ENCODE measurements at regions not wholly inside any gene's neighbourhood (a gene's known extent, or its start where the extent isn't known, plus 50 kb on each side); places are given as distances from the start of the nearest gene placed in this dataset.

DNA sequence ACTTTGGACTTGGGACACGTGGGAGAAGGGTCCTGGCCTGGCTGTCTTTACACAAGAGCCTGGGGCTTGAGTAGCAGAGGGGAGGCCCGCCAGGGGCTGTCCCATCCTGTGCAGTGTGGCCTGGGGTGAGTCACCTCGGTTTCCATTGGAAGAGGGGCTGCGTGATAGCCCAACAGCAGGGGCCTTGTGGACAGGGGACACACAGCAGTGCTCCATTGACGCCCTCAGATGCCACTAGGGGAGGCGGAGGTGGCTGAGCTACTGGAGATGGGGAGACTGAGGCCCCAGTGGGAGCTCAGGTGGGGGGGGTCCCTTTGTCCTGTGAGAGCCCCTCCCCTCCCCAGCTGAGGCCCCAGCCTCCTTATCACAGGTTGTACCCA, 50.0 kb upstream of the RNU6ATAC start:
- no peak for DNase-seq

DNA sequence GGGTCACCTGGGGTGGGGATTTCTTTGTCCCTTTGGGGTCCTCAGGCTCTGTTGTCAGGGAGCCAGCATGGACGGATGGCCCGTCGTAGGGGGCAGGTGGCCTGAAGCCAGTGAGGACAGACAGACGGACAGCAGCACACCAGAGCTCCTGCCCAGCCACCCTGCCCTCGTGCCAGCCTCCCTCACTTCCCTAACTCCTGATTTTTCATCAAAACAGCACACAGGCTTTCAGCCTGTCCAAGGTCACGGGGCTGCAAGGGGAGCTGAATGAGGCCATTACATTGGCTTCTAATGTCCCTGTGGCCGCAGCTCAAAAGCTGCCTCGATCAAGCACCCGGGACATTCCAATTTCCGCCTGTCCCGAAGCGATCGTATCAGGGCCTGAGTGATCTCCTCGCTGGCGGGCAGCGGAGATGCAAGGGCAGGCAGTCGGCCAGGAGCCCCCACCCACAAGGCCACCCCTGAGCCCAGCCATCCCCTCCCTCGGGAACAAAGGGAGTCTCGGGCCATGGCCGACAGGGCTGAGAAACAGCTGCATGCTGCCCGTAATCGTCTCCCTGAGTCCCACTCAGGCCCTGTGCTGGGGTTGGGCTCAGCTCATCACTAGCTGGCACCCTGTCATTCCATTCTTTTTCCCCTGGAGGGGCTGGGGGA, 50.5 kb upstream of the RNU6ATAC start:
- no peak for DNase-seq

DNA sequence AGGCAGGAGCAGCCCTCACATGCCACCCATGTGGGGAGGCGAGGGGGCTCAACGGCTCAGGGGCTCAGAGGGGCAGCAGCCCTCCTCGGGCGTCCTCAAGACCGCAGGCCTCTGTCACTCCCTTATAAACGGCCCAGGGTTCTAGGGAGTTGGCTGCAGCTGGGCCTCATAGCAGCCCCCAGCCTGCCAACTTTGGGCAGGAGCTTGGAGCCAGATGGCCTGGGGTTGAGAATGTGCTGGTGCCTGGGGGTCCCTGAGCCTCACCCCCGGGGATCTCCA, 51.0 kb upstream of the RNU6ATAC start:
- DNase-seq: no peak

DNA sequence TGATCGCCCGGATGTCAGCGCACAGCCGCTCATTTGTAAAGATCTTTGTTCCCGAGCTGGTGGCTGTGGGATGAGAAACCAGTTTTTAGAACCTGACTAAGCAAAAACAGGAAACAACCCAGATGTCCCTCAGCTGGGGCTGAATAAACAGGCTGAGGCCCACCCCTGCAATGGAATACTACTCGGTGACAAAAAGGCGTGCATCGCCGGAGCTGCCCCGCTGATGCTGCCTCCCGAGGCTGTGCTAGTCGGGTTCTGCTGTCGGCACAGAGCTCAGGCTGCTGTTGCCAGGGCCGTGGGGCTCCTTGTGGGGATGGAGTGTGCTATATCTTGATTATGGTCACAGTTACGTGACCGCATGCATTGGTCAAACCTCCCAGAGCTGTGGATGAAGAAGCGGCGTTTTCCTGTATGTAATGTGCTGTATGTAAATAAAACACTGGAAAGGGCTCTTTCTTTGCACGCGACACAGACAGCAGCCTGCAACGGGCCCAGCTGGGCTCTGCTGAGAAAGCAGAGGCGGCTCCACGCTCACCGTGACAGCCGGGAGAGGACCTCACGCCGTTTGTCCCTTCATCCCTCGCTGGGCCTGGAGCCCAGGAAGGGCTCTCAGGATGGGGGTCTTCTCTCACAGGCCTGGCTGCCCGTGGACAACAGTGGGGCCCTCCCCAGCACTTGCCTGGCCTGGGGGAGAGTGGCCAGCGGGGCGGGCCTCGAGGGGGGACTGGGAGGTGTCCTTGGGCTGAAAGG, 51.5 kb upstream of the RNU6ATAC start:
- DNase-seq: peak; percentile 74 to 77

DNA sequence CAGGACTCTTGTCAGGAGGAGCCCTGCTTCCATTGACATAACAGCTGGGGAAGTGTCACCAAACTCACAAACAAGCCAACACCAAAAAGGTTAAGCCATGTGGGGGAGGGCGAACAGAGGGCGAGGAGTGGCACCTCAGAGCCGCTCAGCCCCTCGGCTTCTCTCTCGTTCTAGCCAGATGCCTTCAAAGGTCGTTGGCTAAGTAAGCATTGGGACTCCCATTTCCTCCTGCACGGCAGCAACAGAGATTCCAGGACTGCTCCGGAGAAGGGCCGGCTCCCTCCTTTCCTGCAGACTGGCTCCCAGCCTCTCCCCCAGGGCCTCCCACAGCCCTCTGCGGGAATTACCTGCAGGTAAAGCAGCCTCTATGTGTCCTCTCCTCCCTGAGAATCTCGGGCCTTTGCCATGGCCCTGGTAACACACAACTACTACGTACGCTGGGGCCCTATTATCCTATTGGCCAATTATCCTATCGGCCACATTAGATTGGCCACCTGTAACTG, 52.1 kb upstream of the RNU6ATAC start:
- DNase-seq: no peak

DNA sequence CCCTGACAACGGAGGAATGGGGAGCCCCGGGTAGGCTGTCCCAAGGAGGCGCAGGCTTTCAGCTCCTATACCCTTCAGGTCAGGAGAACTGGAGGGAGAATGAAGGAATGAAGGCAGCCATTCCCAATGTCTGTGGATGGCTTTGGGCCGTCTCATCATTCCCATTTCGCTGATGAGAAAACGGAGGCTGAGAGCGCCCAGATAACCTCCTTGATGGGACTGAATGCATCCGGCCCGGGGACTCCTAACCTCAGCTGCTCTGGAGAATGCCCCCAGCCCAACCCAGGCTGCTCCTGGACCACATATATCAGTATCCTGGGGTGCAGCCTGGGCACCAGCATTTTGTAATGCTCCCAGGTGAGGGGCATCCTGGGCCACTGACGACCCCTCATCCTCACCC, 52.6 kb upstream of the RNU6ATAC start:
- DNase-seq: no peak

DNA sequence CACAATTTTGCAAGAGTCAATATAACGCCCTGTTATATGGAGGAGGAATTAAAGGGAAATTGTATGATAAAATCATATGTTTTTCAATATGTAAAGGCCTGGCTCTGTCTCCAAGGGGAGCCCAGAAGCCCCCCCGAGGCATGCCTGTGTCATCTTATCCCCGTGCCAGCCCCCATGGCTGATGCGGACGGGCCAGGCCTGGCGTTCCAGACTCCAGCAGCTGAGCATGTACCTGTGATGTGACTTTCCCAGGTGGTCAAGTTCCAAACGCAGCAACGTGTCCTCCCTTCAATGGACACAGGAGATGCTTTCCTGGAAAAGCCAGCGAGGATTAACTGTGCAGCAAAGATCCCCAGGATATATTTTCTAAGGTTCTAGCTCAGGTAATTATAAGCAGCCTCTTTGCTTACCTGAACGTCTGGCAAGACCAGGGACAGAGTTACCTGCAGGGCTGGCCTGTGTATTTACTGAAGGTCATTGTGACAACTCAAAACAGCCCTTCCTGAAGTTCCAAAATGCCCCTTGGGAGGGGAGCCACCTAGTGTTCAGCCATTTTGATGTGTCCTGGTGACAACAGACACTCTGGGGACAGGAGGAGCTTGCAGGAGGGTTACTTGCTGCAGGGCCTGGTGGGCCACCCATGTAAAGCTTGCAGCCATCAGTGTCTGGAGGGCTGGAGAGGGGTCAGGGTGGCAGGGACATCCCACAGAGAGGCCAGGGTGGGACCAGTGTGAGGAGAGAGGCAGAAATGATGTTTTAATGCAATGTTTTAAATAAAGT, 53.3 kb upstream of the RNU6ATAC start:
- DNase-seq: peak in 1 of 2 experiments; percentile 51

DNA sequence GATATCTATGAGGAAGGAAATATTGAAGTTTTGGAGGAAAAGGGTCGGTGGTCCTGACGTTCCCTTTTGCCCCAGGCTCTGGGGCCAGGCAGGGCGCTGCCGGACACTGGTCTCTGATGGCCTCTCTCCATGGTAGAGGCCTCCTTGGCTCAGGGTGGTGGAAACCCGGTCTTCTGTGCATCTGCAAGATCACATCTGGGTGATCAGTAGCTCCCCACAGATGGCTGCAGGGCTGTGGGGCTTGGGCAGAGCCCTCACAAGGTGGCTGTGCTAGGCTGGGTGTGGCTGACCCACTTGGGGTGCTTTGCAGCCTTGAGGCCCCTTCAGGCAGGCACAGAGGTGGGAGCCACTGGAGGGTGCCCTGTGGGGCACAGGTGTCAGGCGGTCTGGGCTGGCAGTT, 53.9 kb upstream of the RNU6ATAC start:
- DNase-seq: no peak

DNA sequence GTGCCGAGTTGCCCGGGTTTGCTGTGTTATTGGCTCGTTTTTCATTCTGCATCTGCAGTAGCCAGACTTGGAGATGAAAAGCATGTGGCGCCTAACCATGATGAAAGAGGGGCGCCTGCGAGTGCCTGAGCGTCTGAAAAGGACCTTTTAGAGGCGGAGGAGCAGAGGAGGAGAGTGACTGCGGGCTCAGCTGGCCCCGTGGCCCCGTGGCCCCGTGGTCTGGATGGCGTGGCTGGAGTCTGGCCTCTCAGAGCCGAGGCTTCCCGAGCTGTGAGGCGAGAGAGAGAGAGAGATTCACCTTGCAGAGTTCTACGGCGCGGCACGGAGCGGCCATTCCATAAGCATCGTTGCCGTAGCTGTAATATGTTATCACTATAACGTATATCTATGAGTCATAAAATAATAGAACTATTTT, 55.3 kb upstream of the RNU6ATAC start:
- DNase-seq: no peak

DNA sequence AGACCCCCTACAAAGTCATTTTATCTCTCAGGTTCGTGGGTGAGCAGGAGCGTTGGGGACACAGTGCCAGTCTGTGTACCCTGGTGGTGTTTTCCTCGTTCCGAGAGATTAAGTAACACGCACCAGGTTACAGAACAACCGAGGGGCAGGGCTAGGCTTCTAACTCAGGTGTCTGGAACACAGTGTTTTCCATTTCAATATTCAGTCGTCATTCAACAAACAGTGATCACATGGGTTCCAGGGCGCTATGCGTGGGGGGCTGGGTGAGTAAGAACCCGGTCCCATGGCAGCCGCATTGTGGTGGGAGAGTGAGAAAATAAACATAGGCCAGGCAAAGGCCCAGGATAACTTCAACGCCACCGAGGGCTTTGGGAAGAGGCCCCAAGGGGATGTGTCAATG, 55.9 kb upstream of the RNU6ATAC start:
- no peak for DNase-seq

DNA sequence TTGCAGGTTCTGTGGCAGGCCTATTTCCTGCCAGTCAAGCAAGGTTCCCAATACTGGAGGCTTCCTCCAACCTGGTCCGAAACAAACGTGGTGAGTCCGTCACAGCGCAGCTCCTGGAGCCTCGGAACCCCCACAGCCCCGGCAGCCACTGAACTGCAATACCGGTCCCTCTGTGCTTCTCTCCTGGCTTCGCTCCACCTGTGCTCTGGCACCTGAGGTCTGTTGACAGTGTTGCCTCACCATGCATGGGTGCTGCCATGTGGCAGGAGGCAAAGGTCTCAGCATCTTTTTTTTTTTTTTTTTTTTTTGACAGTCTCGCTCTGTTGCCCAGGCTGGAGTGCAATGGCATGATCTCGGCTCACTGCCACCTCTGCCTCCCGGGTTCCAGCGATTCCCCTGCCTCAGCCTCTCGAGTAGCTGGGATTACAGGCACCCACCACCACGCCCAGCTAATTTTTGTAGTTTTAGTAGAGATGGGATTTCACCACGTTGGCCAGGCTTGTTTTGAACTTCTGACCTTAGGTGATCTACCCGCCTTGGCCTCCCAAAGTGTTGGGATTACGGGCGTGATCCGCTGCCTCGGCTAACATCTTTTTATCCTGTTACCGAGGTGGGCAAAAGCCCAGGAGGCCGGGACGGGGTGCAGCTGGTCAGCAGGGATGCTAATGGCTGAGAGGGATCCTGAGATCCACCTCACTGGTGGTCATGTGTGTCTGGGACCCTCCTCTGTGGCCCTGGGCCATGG, 57.1 kb upstream of the RNU6ATAC start:
- DNase-seq: no peak

DNA sequence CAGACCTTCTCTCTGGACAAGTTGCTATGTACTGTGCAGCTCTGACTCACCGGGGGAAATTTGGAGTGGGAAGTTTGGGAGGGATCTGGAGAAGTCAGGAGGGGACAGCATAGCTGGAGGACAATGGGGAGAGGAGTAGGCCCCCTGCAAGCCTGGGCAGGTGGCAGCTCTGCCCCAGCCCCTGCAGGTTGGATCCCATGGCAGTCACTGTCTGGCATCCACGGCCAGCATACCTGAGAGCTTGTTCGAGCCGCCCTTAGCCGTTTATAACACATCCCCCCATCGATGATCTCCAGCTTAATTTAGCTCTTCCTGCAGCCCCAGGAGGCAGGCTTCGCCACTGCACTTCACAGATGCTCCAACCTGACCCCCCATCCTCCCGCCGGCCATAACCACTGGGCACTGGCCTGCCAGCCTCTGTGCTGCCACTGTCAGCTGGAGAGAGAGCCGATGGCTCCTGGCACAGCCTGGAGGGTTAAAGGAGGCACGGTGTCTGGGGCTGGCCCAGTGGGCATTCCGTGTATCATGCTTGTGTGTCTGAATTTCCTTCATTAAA, 57.7 kb upstream of the RNU6ATAC start:
- no peak for DNase-seq

DNA sequence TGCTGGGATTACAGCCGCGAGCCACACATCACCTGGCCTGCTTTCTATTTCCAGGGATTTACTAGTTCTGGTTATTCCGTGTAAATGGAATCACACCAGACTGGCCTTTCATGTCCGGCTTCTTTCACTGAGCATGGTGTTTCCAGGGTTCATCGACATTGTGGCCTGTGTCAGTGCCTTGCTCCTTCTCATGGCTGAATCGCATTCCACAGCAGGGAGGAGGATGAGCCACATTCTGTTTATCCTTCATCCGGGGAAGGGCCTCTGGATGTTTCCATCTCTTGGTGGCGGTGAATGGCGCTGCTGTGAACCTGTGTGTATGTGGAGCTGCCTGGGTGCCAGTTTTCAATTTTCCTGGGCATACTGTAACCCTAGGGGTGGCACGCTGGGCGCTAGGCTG, 58.7 kb upstream of the RNU6ATAC start:
- DNase-seq: no peak

DNA sequence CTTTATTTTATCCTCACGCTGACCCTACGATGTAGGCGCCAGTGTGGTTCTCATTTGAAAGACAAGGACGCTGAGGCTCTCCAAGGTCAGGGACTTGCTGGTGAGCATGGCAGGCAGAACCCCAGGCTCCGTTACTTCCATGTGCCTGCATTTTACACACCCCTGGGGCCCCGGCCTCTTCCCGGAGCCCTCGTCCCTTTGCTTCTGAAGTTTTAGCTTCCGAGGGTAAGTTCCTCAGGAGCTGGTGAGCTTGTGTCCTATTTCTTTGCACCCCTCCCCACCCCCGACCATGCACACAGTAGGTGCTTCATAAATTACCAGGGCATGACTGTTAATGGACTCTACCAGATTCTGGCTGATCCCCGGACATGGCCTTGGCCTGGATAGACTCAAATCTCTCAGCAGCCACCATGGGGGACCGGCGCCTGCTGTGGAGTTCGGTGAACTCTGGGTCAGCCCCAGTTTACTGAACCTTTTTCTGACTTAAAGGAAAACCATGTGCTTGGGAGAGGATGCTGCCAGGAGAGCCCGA, 59.3 kb upstream of the RNU6ATAC start:
- DNase-seq: no peak

DNA sequence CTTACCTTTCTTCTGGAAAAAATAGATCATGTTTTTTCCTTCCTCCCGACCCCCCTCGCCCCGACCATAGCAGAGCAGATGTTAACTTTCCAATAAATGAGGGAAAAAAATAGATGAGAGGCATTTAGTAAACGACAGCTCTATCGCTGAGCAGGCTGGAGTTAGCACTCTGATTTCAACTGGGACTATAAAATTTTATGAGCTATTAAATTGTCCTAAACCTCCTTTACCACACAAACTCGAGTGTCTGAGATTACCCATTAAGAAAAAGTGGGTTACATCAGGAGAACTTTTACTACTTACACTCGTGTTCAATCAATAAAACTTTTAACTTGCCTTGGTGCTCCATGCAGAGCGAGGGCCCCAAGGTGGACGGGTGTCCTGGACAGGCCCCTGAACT, 59.8 kb upstream of the RNU6ATAC start:
- DNase-seq: no peak

DNA sequence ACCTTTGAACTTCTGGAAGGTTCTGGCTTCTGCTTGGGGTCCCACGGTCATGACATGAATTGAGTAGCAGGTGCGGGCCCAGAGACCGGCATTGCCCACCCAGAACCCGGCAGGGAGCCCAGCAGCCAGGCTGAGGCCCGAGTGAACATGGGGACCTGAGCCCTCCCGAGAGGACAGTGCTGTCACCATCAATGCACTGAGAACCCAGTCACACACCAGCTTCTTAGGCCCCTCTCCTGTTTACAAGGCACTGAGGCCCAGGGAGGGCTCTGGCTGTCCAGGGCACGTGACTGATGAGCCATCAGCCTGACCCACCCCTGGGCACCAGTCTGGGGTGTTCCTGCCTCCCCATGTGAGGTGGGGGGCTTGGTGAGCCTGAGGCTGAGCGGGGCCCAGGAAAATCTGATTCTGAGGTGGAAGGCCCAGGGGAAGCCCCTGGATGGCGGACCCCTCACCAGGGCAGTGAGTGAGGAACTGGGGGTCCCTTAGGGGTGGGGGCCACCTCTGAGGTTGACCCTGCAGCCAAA, 60.3 kb upstream of the RNU6ATAC start:
- DNase-seq: no peak

DNA sequence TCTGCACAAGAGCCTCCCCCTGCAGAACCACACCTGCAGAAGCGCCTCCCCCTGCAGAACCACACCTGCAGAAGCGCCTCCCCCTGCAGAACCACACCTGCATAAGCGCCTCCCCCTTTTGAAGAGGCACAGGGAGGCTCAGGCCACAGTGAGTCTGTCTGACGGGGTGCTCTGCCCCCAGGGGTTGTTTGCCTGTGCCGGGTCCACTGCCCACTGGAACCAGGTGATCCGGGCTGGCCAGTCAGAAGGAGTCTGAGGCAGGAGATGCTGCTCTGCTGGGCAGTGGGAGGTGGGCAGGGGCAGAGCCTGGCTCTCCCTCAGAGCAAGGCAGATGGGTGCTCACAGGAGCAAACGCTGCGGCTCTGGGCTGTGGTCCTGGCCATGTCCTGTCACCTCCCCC, 60.8 kb upstream of the RNU6ATAC start:
- no peak for DNase-seq

DNA sequence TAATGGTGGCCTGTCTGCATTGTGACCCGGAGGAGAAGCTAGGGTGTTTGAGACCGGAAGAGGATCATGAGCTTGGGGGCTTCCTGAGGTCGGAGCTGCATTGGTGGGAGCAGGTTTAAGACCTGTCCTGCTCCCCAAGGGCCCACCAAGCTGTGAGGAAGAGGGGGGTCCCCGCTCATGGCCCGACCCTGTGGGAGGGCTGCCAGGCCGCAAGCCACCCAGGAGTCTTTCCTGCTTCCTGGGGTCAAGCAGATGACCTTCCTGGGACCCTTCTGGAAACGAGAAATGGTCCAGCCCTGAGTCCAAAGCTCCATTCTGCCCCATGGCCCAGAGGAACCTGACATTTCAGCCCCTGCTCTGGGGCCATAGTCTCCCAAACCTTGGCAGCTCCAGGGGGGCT, 61.5 kb upstream of the RNU6ATAC start:
- DNase-seq: no peak

DNA sequence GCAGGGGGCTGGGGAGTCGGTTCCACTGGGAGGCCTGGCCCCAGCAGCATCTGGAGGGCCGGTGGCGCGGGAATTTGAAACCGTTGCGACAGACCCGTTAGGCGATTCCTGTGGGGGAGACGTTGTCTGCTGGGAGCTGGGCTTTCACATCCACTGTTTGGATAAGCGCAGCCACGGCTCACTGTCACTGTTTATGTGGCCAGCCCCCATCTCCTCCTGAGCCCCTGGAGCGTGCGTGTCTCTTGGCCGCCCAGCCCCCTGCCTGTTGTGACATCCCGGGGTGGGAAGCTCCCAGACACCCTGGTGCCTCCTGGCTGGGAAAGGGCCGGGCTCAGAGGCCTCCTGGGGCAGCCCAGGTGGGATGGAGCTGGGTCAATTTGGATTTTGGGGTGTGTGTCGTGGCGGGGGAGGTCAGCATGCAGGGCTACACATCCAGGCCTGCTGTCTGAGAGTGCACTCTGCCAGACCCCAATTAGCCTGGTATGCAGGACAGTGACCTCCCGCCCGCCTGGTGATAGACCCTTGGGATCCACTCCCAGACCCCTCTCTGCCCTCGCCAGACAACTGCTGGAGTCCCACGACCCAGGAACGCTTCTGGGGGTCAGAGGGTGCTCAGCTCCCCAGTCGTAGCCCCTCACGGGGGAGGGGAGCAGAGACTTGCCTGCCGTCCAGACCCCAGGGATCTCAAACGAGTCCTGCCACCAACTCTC, 62.0 kb upstream of the RNU6ATAC start:
- no peak for DNase-seq

DNA sequence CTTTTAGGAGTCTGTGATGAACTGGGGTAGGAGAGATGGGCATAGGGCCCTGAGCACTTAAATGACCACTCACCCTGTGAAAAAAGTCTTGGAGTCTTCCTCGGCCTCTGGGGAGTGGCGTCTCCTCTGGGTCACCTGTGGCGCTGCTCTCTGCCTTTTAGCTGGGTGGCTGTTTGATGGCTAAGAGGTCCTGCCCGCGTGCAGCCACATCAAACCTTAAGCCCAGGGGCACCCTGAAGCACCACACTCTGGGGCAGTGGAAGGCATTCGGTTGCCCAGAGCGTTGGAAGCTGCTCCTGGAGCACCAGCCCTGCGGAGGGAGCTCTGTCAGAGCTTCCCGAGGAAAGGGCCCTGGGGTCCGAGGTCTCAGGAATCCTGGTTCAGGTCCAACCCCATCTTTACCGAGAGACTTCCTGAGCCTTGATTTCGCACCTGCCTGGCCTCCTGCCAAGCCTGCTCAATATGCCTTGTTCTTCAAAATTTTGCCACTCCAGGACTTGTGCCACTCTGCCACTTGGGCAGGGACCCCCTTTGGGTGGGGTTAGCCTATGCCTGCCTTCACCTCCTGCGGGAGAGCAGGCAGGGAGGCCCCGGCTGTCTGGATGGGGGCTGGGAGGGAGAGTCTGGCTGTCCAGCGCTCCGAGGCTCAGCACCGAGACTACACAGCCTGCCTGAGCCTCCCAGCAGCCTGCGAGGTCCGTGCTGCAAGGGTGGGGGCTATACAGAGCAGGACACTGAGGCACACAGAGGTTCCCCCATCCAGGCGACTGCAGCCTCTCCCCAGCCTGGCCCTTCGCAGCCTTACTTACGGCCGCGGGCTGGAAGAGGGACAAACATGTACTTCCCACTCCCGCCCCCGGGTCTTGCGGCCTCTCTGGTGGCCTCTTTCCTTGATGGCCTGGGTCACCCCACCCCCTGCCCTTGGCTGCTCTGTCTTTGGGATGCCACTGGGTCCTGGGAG, 63.4 kb upstream of the RNU6ATAC start:
- no peak for DNase-seq

DNA sequence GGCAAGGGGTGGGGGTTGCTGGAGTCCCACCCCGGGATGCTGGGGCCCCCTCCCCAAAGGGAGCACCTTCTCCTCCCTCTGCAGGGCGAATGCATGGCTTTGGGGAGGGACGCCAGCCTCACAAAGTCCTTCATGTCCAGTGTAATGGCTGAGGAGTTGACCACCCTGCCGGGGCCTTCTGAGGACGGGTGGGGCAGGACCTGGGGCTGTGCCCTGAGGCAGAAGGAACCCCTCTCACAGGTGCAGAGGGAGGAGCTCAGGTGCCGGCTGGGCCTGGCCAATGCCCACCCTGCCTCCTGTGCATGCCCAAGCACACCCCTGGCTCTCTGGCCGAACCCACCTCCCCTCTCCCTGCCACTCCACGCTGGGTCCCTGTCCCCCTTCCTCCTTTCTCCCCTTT, 64.3 kb upstream of the RNU6ATAC start:
- DNase-seq: no peak
